Right lobe of liver (tissue), 4 donors: ENCODE measurements at regions not wholly inside any gene's neighbourhood (a gene's known extent, or its start where the extent isn't known, plus 50 kb on each side); places are given as distances from the start of the nearest gene placed in this dataset.

Source experiments
- CTCF ChIP-seq, 4 donors: fragments of 200-600 bp in 3 of 4; fragments of 450-650 bp in 1 of 4; IDR thresholded peaks; one replicate each; pipeline versions ENCODE4 v1.5.1 to v1.8.0; 2016 to 2022; ENCODE audit warnings: antibody characterized with exemption in 4 of 4, mild to moderate bottlenecking in 2 of 4
- POLR2A ChIP-seq: fragments of 450-650 bp; IDR thresholded peaks from one replicate; pipeline ENCODE4 v1.6.1; 2017; ENCODE audit warnings: antibody characterized with exemption, mild to moderate bottlenecking
- donor health status: DM: no; HTN: no; CAD: no.
- donor health status: DM: no; HTN: no; CAD: no.
- donor health status: DM: no; HTN: yes; CAD: no.

GRCh38 chr2:39975476-39976020 is 196.5 kb upstream of the THUMPD2 start:
- TF ChIP-seq POLR2A: no peak
- no peak for TF ChIP-seq CTCF (IDR thresholded peaks at IDR 0.05)
